Mammary epithelial cell (primary cell): ENCODE measurements at regions not wholly inside any gene's neighbourhood (a gene's known extent, or its start where the extent isn't known, plus 50 kb on each side); places are given as distances from the start of the nearest gene placed in this dataset.

Source experiments
- CTCF ChIP-seq, 2 donors: IDR thresholded peaks in 1 of 2; conservative IDR thresholded peaks in 1 of 2; 2 replicates each; pipeline ENCODE4 v1.5.1; 2011 to 2012; ENCODE audit warnings: inconsistent platforms in 2 of 2, low read length in 2 of 2, mild to moderate bottlenecking in 2 of 2, control low read depth in 1 of 2, low read depth in 1 of 2; ENCODE audit not compliant: insufficient read depth in 1 of 2; ENCODE audit errors: extremely low read depth in 1 of 2
- EZH2 ChIP-seq: IDR thresholded peaks from 2 replicates; pipeline ENCODE4 v1.6.1; 2012; ENCODE audit warnings: low read length, inconsistent platforms, borderline replicate concordance

GRCh38 chr10:106134326-106135000, 1030.0 kb downstream of the SORCS1 start:
- no peak for TF ChIP-seq EZH2
- TF ChIP-seq CTCF (conservative IDR thresholded peaks at IDR 0.05 in 1 of 2, IDR thresholded peaks at IDR 0.05 in 1 of 2; ENCODE audit: extremely low read depth in 1 of 2, insufficient read depth in 1 of 2, low read depth in 1 of 2, low read length in 2 of 2), result no peak
